Right renal cortex interstitium (tissue), 3 donors: ENCODE measurements at regions not wholly inside any gene's neighbourhood (a gene's known extent, or its start where the extent isn't known, plus 50 kb on each side); places are given as distances from the start of the nearest gene placed in this dataset.

Source experiments
- DNase-seq, 3 donors: peaks; one replicate each; pipeline ENCODE4 v3.0.0-alpha.2; 2013; ENCODE audit warnings: low read depth in 3 of 3, low spot score in 2 of 3

GRCh38 chr16:48907906-48908634 lies 298.1 kb upstream of the N4BP1 start:
- no peak for DNase-seq

GRCh38 chr16:48905632-48906505 lies 295.9 kb upstream of the N4BP1 start:
- no peak for DNase-seq

DNA sequence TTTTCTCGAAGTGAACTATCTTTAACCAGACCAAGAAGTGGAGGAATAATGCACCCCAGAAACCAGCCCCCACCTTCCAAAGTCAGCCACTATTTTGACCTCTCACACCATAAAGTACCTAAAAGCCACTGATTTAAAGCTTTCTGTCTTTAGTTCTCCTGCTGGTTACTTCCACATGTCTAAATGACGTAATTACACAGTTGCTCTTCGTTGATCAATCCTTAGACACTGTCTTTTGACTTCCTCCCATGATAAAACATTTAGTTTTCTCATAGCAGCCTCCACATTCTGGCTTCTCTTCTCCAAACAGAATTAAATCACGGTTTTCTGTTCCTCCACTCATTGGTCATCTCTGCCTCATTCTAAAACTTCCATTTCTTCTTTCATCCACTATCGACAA lies 294.4 kb upstream of the N4BP1 start:
- DNase-seq = no peak

- no peak for DNase-seq
Measured at GRCh38 chr16:48903039-48903438, 293.1 kb upstream of the N4BP1 start.

GRCh38 chr16:48901712-48902374 lies 291.9 kb upstream of the N4BP1 start:
- DNase-seq = no peak

DNA sequence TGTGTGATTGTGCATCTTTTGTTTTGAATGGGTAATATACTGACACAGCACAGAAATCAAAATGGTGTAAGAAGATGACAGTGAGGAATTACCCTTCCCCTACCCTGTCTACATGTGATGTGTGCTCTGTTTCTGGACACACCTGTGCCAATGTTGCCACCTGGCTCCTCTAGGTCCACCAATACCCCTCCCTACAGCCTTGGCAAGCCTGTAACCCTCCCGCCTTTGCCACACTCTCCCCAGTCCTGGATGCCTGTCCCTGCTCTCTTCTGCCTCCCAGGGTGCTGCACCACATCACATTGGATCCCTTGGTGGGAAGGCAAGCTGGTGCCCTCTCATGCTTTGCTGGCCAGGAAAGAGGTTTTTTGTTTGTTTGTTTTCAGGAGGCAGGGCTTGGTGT lies 289.5 kb upstream of the N4BP1 start:
- no peak for DNase-seq

DNA sequence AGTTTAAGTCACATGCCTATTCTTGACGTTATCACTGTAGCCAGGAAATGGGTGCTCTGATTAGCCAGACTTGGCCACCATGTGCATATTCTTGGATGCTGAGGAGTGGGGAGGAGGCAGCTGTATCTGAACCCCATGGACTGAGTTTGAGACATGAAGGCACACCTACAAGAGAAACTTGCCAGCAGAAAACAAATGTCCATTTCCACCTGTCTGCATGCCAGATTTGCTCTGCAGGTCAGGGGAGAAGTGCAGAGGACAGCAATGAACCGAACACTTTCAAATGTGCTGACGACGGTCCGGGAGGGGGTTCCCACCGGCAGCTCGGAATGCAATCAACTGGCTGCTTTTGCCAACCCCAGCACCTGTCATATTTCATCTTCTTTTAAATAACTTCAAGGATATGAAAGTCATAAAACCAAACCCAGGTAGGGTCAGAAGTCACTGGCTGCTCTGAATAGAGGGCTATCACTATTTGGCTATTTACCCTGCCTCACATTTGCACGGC lies 287.8 kb upstream of the N4BP1 start:
- DNase-seq = no peak

DNA sequence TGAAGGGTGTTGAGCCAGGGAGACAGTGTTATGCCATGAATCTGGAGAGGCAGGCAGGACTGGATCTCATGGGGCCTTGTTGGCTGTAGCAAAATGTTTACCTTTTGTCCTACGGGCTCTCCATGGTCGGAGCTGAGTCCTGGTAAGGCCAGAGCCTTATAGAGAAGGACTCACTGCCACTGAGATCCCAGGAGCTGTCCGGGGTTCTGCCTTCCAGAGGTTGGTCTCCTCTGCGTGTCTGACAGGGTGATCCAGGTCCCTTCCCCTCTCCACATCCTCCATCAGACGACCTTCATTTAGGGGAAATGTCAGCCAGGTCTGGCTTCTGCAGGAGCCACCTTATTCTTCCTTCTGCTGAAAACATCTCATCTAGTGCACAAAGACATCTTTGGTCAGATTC lies 285.2 kb upstream of the N4BP1 start:
- no peak for DNase-seq

GRCh38 chr16:48892893-48893292 lies 282.9 kb upstream of the N4BP1 start:
- DNase-seq = no peak

GRCh38 chr16:48887646-48888210 lies 277.7 kb upstream of the N4BP1 start:
- no peak for DNase-seq

GRCh38 chr16:48885471-48885870 lies 275.5 kb upstream of the N4BP1 start:
- DNase-seq = no peak

DNA sequence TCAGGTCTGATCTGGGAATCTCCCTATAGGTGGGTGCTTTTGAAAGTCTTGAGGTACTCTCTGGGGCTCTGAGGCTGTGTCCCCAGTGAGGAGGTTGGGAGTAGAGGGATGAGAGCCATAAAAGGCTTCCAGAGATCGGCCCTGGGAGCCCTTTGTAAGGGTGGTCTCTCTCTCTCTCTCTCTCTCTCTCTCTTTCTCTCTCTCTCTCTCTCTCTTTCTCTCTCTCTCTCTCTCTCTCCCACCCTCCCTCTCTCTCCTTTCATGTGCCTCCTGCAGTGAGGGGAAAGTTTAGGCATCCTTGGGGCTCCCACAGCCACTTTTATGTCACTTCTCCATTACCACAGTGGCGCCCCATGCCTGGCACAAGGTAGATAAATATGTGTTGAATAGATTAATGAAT lies 271.3 kb upstream of the N4BP1 start:
- no peak for DNase-seq

DNA sequence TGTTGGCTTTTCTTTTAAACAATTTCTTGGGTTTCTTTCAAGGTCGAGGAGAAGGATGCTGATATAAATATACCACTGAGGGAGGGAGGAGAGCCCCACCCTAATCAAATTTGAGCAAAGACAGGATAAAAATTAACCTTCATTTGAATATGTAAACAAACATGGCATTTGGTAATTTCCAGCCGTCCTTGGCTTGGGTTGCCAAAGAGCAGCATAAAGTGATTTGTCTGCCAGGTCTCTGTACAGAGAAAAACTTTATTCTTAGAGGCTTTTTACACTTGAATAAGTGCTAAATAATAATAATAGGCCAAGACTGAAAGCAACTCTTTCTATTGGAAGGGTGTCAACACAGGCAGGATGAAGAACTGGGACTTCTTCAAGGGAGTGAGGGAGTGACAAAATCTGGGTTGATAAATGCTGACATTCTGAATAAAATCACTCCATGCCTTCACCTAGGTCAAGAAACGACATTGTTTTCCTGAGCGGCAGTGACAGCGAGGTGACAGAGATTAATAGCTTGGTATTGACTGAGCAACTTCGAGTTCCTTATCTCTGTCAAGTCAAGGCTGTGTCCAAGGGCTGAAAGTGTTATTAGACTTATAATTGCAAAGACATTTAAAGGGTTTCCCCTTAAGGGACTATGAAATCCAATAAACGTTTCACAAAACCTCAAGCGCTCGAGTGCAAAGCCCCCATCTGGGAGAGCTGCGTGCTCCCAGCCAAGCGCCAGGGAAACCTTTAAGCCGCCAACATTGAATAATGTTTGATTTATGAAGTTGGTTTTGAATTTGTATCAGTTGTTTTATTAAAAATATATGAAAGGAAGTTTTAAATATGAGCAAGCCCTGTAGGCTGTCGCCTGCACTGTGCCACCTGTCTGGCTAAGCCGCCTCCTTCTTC lies 269.5 kb upstream of the N4BP1 start:
- no peak for DNase-seq

GRCh38 chr16:48877946-48878345 lies 268.0 kb upstream of the N4BP1 start:
- no peak for DNase-seq

GRCh38 chr16:48870141-48870540 lies 260.2 kb upstream of the N4BP1 start:
- no peak for DNase-seq

- DNase-seq = peak in 1 of 3 donors; percentile 13
Measured at GRCh38 chr16:48865520-48865919, 255.5 kb upstream of the N4BP1 start.

DNA sequence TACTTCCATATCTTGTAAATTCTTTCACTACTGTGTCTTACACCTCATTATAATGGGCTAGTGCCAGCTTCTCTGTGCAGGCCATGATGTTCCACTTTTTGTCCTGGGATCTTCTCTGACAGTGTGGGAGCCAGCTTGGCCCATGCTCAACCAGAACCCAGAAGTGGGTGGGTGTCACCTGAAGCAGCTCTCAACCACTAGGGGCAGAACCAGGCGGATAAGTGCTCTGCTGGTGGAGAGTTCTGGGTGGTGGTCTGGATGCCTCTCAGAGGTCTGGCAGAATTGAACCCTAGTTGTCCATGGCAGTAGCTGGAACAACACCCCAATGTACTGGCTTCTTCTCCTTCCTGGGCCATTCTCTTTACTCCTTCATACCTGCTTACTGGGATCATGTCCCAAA lies 254.1 kb upstream of the N4BP1 start:
- no peak for DNase-seq

DNA sequence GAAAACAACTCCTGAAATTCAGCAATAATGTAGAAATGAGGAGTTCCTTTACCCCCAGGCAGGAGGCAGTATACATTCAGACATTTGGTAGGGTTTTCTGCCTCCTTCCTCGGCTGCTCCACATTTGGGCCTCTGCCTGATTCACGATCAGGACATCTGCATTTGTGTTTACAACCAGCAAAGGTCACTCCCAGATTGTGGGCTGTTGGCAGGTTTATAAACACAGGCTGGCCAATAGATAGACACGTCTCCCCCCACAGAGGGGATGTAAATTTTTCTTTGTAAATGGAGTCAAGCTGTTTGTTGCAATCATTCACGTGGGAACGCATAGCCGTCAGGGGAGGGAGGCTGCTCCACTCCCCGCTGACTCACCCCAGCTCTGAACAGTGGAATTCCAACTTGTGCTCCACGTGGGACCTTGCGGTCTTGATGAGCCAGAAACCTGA lies 252.1 kb upstream of the N4BP1 start:
- no peak for DNase-seq

GRCh38 chr16:48860341-48860740 lies 250.4 kb upstream of the N4BP1 start:
- no peak for DNase-seq

GRCh38 chr16:48852951-48853350 lies 243.0 kb upstream of the N4BP1 start:
- DNase-seq = no peak
